H1 (cell line): ENCODE measurements at regions not wholly inside any gene's neighbourhood (a gene's known extent, or its start where the extent isn't known, plus 50 kb on each side); places are given as distances from the start of the nearest gene placed in this dataset.

ENCODE experiments used
- CTCF ChIA-PET: fragments of 300-600 bp; sonication (Branson Sonifier 250); formaldehyde crosslinking; loops from one replicate; lab custom pipeline; 2021; ENCODE audit not compliant: partially characterized antibody; lab: Charles Lee
- POLR2A ChIA-PET: fragments of 300-600 bp; sonication (Branson Sonifier 250); formaldehyde crosslinking; loops from one replicate; lab custom pipeline; 2021; ENCODE audit warnings: inconsistent platforms; ENCODE audit not compliant: partially characterized antibody; lab: Charles Lee
- DNase-seq, 2 experiments: peaks; one replicate each; pipeline versions ENCODE4 v3.0.0 to v3.0.0-alpha.2; 2010 to 2022; ENCODE audit warnings: low spot score in 2 of 2, low read depth in 1 of 2, mixed read lengths in 1 of 2
- FAIRE-seq: peaks from 2 replicates; lab custom pipeline; 2011; peaks lifted over from hg19 to GRCh38; lab: Jason Lieb, UNC
- H2AFZ ChIP-seq: 2 replicates; pipeline ENCODE4 v1.8.1; 2012; ENCODE audit warnings: low read length, inconsistent platforms
- H2AK5ac ChIP-seq: 2 replicates; pipeline ENCODE4 v1.6.1; 2013; ENCODE audit warnings: low read depth, low read length
- H2BK120ac ChIP-seq: replicated peaks from 2 replicates; pipeline ENCODE3; 2013; ENCODE audit warnings: low read depth, low read length, inconsistent platforms
- H2BK12ac ChIP-seq: 2 replicates; pipeline ENCODE4 v1.6.1; 2013; ENCODE audit warnings: low read depth, low read length
- H2BK15ac ChIP-seq: 2 replicates; pipeline ENCODE4 v1.6.1; 2013; ENCODE audit warnings: low read length
- H2BK20ac ChIP-seq: 2 replicates; pipeline ENCODE4 v1.6.1; 2013; ENCODE audit warnings: low read length
- H2BK5ac ChIP-seq: 2 replicates; pipeline ENCODE4 v1.6.1; 2013; ENCODE audit warnings: low read depth, low read length
- H3K14ac ChIP-seq: 2 replicates; pipeline ENCODE4 v1.6.1; 2013; ENCODE audit warnings: inconsistent platforms; ENCODE audit not compliant: insufficient read length
- H3K18ac ChIP-seq: 2 replicates; pipeline ENCODE4 v1.6.1; 2013; ENCODE audit warnings: low read length; ENCODE audit errors: extremely low read depth
- H3K23ac ChIP-seq: 2 replicates; pipeline ENCODE4 v1.6.1; 2013; ENCODE audit warnings: inconsistent platforms; ENCODE audit not compliant: insufficient read length
- H3K23me2 ChIP-seq: 2 replicates; pipeline ENCODE4 v1.6.1; 2013; ENCODE audit warnings: low read depth, low read length
- H3K27ac ChIP-seq: 2 replicates; pipeline ENCODE4 v1.6.1; 2011; ENCODE audit warnings: low read depth, low read length, inconsistent platforms
- H3K27me3 ChIP-seq, 4 experiments: replicated peaks in 1 of 4; 1 replicate in 1 of 4; 2 replicates in 3 of 4; pipeline versions ENCODE4 v1.6.1 to v1.8.1; 2011 to 2013; ENCODE audit warnings: low read length in 3 of 4, mild to moderate bottlenecking in 3 of 4, inconsistent platforms in 2 of 4, mixed read lengths in 2 of 4, moderate library complexity in 1 of 4; ENCODE audit not compliant: control insufficient read depth in 3 of 4, insufficient read depth in 3 of 4; ENCODE audit errors: extremely low read depth in 1 of 4
- H3K36me3 ChIP-seq, 4 experiments: 2 replicates each; pipeline versions ENCODE4 v1.6.1 to v1.8.1; 2011 to 2013; ENCODE audit warnings: mild to moderate bottlenecking in 4 of 4, low read length in 3 of 4, moderate library complexity in 2 of 4, control low read depth in 1 of 4, inconsistent platforms in 1 of 4; ENCODE audit not compliant: insufficient read depth in 4 of 4, control insufficient read depth in 2 of 4
- H3K4ac ChIP-seq: replicated peaks from 2 replicates; pipeline ENCODE3; 2013; ENCODE audit warnings: low read length, low read depth, mixed read lengths, inconsistent platforms; ENCODE audit not compliant: insufficient read length
- H3K4me1 ChIP-seq, 4 experiments: replicated peaks in 1 of 4; 1 replicate in 1 of 4; 2 replicates in 3 of 4; pipeline versions ENCODE4 v1.6.1 to v1.8.1; 2011 to 2013; ENCODE audit warnings: low read length in 3 of 4, inconsistent platforms in 2 of 4, mixed read lengths in 1 of 4; ENCODE audit not compliant: insufficient read depth in 4 of 4, control insufficient read depth in 3 of 4
- H3K4me2 ChIP-seq, 2 experiments: 2 replicates each; pipeline versions ENCODE4 v1.6.1 to v1.8.1; 2011 to 2013; ENCODE audit warnings: low read depth in 2 of 2, low read length in 2 of 2, control low read depth in 1 of 2, inconsistent platforms in 1 of 2, mild to moderate bottlenecking in 1 of 2; ENCODE audit not compliant: insufficient read depth in 1 of 2
- H3K4me3 ChIP-seq, 4 experiments: fragments of 200-600, 300-600 bp in 1 of 4; sonication (generic), shearing (Covaris generic), sonication (Bioruptor Twin) in 1 of 4; 2 replicates each; pipeline versions ENCODE4 v1.5.1 to v1.8.1; 2011 to 2016; ENCODE audit warnings: low read length in 4 of 4, low read depth in 3 of 4, control low read depth in 2 of 4, inconsistent platforms in 2 of 4, mild to moderate bottlenecking in 2 of 4, mixed read lengths in 1 of 4, moderate library complexity in 1 of 4; ENCODE audit not compliant: insufficient read depth in 2 of 4; ENCODE audit errors: extremely low read depth in 1 of 4
- H3K56ac ChIP-seq: replicated peaks from 2 replicates; pipeline ENCODE3; 2013; ENCODE audit warnings: low read depth, mild to moderate bottlenecking, mixed read lengths, low read length, inconsistent platforms; ENCODE audit not compliant: insufficient read length
- H3K79me1 ChIP-seq: 2 replicates; pipeline ENCODE4 v1.6.1; 2013; ENCODE audit warnings: low read depth, low read length, control low read depth
- H3K79me2 ChIP-seq, 2 experiments: 2 replicates each; pipeline versions ENCODE4 v1.6.1 to v1.8.1; 2012 to 2013; ENCODE audit warnings: low read length in 2 of 2, mild to moderate bottlenecking in 2 of 2, inconsistent platforms in 1 of 2; ENCODE audit not compliant: insufficient read depth in 2 of 2, control insufficient read depth in 1 of 2
- H3K9ac ChIP-seq, 4 experiments: replicated peaks in 1 of 4; 1 replicate in 1 of 4; 2 replicates in 3 of 4; pipeline versions ENCODE4 v1.6.1 to v1.8.1; 2011 to 2013; ENCODE audit warnings: low read depth in 3 of 4, low read length in 3 of 4, control low read depth in 2 of 4, mild to moderate bottlenecking in 2 of 4, moderate library complexity in 2 of 4, inconsistent platforms in 1 of 4; ENCODE audit errors: extremely low read depth in 1 of 4
- H3K9me3 ChIP-seq, 2 experiments: 2 replicates each; pipeline versions ENCODE4 v1.6.1 to v1.8.1; 2012 to 2013; ENCODE audit warnings: mild to moderate bottlenecking in 2 of 2, moderate library complexity in 2 of 2, control low read depth in 1 of 2, inconsistent platforms in 1 of 2, low read depth in 1 of 2, low read length in 1 of 2, mixed read lengths in 1 of 2; ENCODE audit not compliant: insufficient read depth in 2 of 2
- H4K20me1 ChIP-seq, 2 experiments: replicated peaks in 1 of 2; 2 replicates each; pipeline versions ENCODE3 to v1.8.1; 2011 to 2013; ENCODE audit warnings: inconsistent platforms in 2 of 2, low read length in 2 of 2, mild to moderate bottlenecking in 1 of 2; ENCODE audit not compliant: insufficient read depth in 2 of 2, control insufficient read depth in 1 of 2
- H4K5ac ChIP-seq: 2 replicates; pipeline ENCODE4 v1.6.1; 2013; ENCODE audit warnings: low read length, low read depth, mixed read lengths, inconsistent platforms; ENCODE audit not compliant: insufficient read length
- H4K8ac ChIP-seq: 2 replicates; pipeline ENCODE4 v1.8.0; 2013; ENCODE audit warnings: mild to moderate bottlenecking, moderate library complexity, low read length, inconsistent platforms; ENCODE audit not compliant: insufficient read depth; ENCODE audit errors: extremely low read depth
- H4K91ac ChIP-seq: replicated peaks from 2 replicates; pipeline ENCODE3; 2013; ENCODE audit warnings: low read length, mixed read lengths, inconsistent platforms; ENCODE audit not compliant: insufficient read length
- CEBPB ChIP-seq: IDR thresholded peaks from 2 replicates; pipeline ENCODE4 v1.6.1; 2012; ENCODE audit warnings: low read depth, low read length
- CTBP2 ChIP-seq: IDR thresholded peaks from 2 replicates; pipeline ENCODE4 v1.7.0; 2011; ENCODE audit warnings: borderline replicate concordance, mild to moderate bottlenecking, moderate library complexity, mixed read lengths, low read length; ENCODE audit not compliant: insufficient read depth, insufficient read length
- HDAC6 ChIP-seq: IDR thresholded peaks from one replicate; pipeline ENCODE4 v1.7.1; 2012; ENCODE audit warnings: low read depth, mild to moderate bottlenecking, inconsistent platforms, low read length, moderate library complexity
- POLR2AphosphoS5 ChIP-seq: IDR thresholded peaks from 2 replicates; pipeline ENCODE4 v1.6.1; 2011; ENCODE audit warnings: low read depth, low read length
- RAD21 ChIP-seq, 2 experiments: IDR thresholded peaks in 1 of 2; conservative IDR thresholded peaks in 1 of 2; 2 replicates each; pipeline ENCODE4 v1.6.1; 2011; ENCODE audit warnings: low read depth in 2 of 2, low read length in 2 of 2, improper control_type of control experiment in 1 of 2, inconsistent platforms in 1 of 2, mild to moderate bottlenecking in 1 of 2, moderate library complexity in 1 of 2
- RXRA ChIP-seq: IDR thresholded peaks from 2 replicates; pipeline ENCODE4 v1.6.1; 2011; ENCODE audit warnings: low read depth, mild to moderate bottlenecking, low read length, moderate library complexity; ENCODE audit not compliant: insufficient read depth
- SAP30 ChIP-seq: fragments of 300-600 bp; sonication (generic); IDR thresholded peaks from 2 replicates; pipeline ENCODE4 v1.7.1; 2012; ENCODE audit warnings: low read length, moderate library complexity, mild to moderate bottlenecking, inconsistent platforms; ENCODE audit not compliant: insufficient read depth, insufficient replicate concordance
- SRF ChIP-seq: IDR thresholded peaks from 2 replicates; pipeline ENCODE4 v1.6.1; 2011; ENCODE audit warnings: mild to moderate bottlenecking, low read depth, low read length, moderate library complexity
- SUZ12 ChIP-seq: fragments of 200-600 bp; sonication (generic); IDR thresholded peaks from 2 replicates; pipeline ENCODE4 v1.6.1; 2012; ENCODE audit warnings: mild to moderate bottlenecking, inconsistent platforms, low read length, moderate library complexity, mixed read lengths
- TBP ChIP-seq: IDR thresholded peaks from 2 replicates; pipeline ENCODE4 v1.6.1; 2011; ENCODE audit warnings: low read depth, low read length, improper control_type of control experiment
- TCF12 ChIP-seq: IDR thresholded peaks from 2 replicates; pipeline ENCODE4 v1.6.1; 2011; ENCODE audit warnings: low read depth, mild to moderate bottlenecking, low read length
- TEAD4 ChIP-seq: IDR thresholded peaks from 2 replicates; pipeline ENCODE4 v1.6.1; 2012; ENCODE audit warnings: low read depth, low read length, inconsistent platforms, mixed read lengths
- WGBS, 2 experiments: shearing (Covaris generic) in 1 of 2; methylation state at CpG; one replicate each; pipeline versions ENCODE4 v1.1.6 to v1.1.7; 2013 to 2015; ENCODE audit warnings: low lambda C conversion rate in 2 of 2, mixed read lengths in 2 of 2, inconsistent platforms in 1 of 2, low coverage in 1 of 2, missing lambda C conversion rate in 1 of 2; ENCODE audit not compliant: insufficient replicate concordance in 2 of 2, insufficient coverage in 1 of 2, insufficient read length in 1 of 2; ENCODE audit errors: extremely low coverage in 1 of 2, missing lambda C conversion rate in 1 of 2; 5-methylcytosine and 5-hydroxymethylcytosine counted together
- TF ChIP-seq, protein P1 (sequence below): IDR thresholded peaks from 2 replicates; pipeline ENCODE4 v1.6.1; 2011; ENCODE audit warnings: low read depth, mild to moderate bottlenecking, low read length; ENCODE audit not compliant: insufficient read depth

DNA sequence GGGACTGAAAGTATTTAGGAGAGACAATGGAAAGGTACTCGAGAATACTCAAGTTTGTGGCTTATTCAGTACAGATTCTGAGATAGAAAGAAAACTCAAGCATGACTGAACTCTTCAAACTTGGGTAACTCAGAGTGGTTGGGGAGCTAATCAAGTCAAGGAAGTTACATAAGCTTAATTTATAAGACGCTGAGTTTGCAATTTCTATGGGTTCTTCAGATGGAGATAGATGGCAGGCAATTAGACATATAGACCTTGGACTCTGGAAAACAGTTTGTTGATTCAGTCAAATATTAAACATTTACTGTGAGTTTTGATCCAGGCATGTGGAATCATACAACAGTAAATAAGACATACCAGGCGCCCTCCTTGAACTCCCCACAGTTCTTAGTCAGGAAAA lies 1749.9 kb upstream of the TENM3 start:
- H2BK15ac ChIP-seq = no peak overlapping the region
- H3K79me1 ChIP-seq = no peaks in the 10 kb centered on the region
- no peak overlapping the region for H3K4me2 ChIP-seq
- no peak overlapping the region for H3K56ac ChIP-seq
- H4K20me1 ChIP-seq = no peaks in the 10 kb centered on the region
- peaks cover 0 to 1% (median 0%) of the 10 kb centered on the region in 4 experiments; a peak in 1 of 7 replicates for H3K27me3 ChIP-seq
- no peak overlapping the region for H2AK5ac ChIP-seq
- POLR2A ChIA-PET = no interaction called here
- no peak overlapping the region for H3K4me3 ChIP-seq
- H2BK5ac ChIP-seq = no peak overlapping the region
- H2BK12ac ChIP-seq = no peak overlapping the region
- H3K27ac ChIP-seq = no peak overlapping the region
- H3K23me2 ChIP-seq = no peaks in the 10 kb centered on the region
- no peak overlapping the region for H3K9ac ChIP-seq
- H4K5ac ChIP-seq = no peak overlapping the region
- no peak overlapping the region for H3K23ac ChIP-seq
- DNase-seq (no peak), FAIRE-seq (no peak)
- H3K4me1 ChIP-seq = peaks cover 0 to 2% (median 0%) of the 10 kb centered on the region in 4 experiments; a peak in 1 of 7 replicates
- H3K4ac ChIP-seq = no peak overlapping the region
- H3K79me2 ChIP-seq = no peaks in the 10 kb centered on the region
- CTCF ChIA-PET = interaction anchor here (1.5 kb wide), 1 partner anchor 63 kb away, joined by 4 read pairs; no protein-coding TSS in a partner anchor
- no peaks in the 10 kb centered on the region for H3K9me3 ChIP-seq
- no peak overlapping the region for H2AFZ ChIP-seq
- H4K8ac ChIP-seq = no peak overlapping the region
- H4K91ac ChIP-seq = no peak overlapping the region
- no peak overlapping the region for H3K18ac ChIP-seq
- no peak overlapping the region for H2BK20ac ChIP-seq
- no peaks in the 10 kb centered on the region for H3K36me3 ChIP-seq
- no peak overlapping the region for H2BK120ac ChIP-seq
- no peak overlapping the region for H3K14ac ChIP-seq
- WGBS, 2 experiments = 87% methylated on average over 3 of the region's 3 CpGs; no CpG with 5 or more reads in 1 of the 2 experiments
- TF ChIP-seq, protein P1, sequence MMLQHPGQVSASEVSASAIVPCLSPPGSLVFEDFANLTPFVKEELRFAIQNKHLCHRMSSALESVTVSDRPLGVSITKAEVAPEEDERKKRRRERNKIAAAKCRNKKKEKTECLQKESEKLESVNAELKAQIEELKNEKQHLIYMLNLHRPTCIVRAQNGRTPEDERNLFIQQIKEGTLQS = no peak
- TF ChIP-seq SAP30 (no peak), TCF12 (no peak), SUZ12 (no peak), RXRA (no peak), CEBPB (no peak), HDAC6 (no peak), CTBP2 (no peak), RAD21 (IDR thresholded peaks at IDR 0.05 in 1 of 2, conservative IDR thresholded peaks at IDR 0.05 in 1 of 2; ENCODE audit: low read depth in 2 of 2, low read length in 2 of 2) (no peak), TBP (no peak), TEAD4 (no peak), SRF (no peak), POLR2AphosphoS5 (no peak)
